HG02885 (cell line): ENCODE measurements at regions not wholly inside any gene's neighbourhood (a gene's known extent, or its start where the extent isn't known, plus 50 kb on each side); places are given as distances from the start of the nearest gene placed in this dataset.

Experiments
- ATAC-seq: cut with Tn5 transposase; IDR thresholded peaks from one replicate; pipeline ENCODE4 v1.9.1; 2021; ENCODE audit warnings: mild to moderate bottlenecking; ENCODE audit not compliant: unreplicated experiment, poor library complexity

GRCh38 chr16:73192232-73192894, 144.4 kb upstream of the ZFHX3 start:
- no peak for ATAC-seq

GRCh38 chr16:73191660-73192046, 143.7 kb upstream of the ZFHX3 start:
- ATAC-seq = no peak

- no peak for ATAC-seq
These were observed 143.0 kb upstream of the ZFHX3 start for GRCh38 chr16:73190688-73191659.

- ATAC-seq = no peak
These were observed 142.3 kb upstream of the ZFHX3 start for GRCh38 chr16:73190256-73190655.

- no peak for ATAC-seq
These were observed 141.2 kb upstream of the ZFHX3 start for GRCh38 chr16:73189136-73189535.

- no peak for ATAC-seq
These were observed 139.0 kb upstream of the ZFHX3 start for GRCh38 chr16:73186752-73187601.

- ATAC-seq = no peak
These were observed 137.8 kb upstream of the ZFHX3 start for GRCh38 chr16:73185737-73186136.

GRCh38 chr16:73183611-73184092, 135.7 kb upstream of the ZFHX3 start:
- no peak for ATAC-seq

- no peak for ATAC-seq
These were observed 131.9 kb upstream of the ZFHX3 start for GRCh38 chr16:73179705-73180331.

- no peak for ATAC-seq
These were observed 129.9 kb upstream of the ZFHX3 start for GRCh38 chr16:73177729-73178295.

GRCh38 chr16:73176577-73177013, 128.7 kb upstream of the ZFHX3 start:
- ATAC-seq = no peak

GRCh38 chr16:73172973-73173709, 125.2 kb upstream of the ZFHX3 start:
- ATAC-seq = no peak

- ATAC-seq = no peak
These were observed 124.5 kb upstream of the ZFHX3 start for GRCh38 chr16:73172241-73172972.

GRCh38 chr16:73171901-73172240, 123.9 kb upstream of the ZFHX3 start:
- ATAC-seq = no peak

- ATAC-seq = no peak
These were observed 123.5 kb upstream of the ZFHX3 start for GRCh38 chr16:73171380-73171779.

- ATAC-seq = no peak
These were observed 122.7 kb upstream of the ZFHX3 start for GRCh38 chr16:73170612-73171038.

- no peak for ATAC-seq
These were observed 119.1 kb upstream of the ZFHX3 start for GRCh38 chr16:73166947-73167550.

GRCh38 chr16:73166441-73166851, 118.5 kb upstream of the ZFHX3 start:
- no peak for ATAC-seq
